GM20431 (cell line): ENCODE measurements at regions not wholly inside any gene's neighbourhood (a gene's known extent, or its start where the extent isn't known, plus 50 kb on each side); places are given as distances from the start of the nearest gene placed in this dataset.
"Not testable (repeated sequence)": the region's sequence is repeated elsewhere in the genome, so short reads cannot be mapped to it uniquely, and the experiment has no call there.

ENCODE experiments used
- in situ Hi-C: fragments of 300-500 bp; cut with MseI, MboI; formaldehyde crosslinking; loops from one replicate; pipeline ENCODE4 v1.15.0; 2020; ENCODE audit warnings: low sequenced_read_pairs; ENCODE audit not compliant: unreplicated experiment

GRCh38 chr2:111382507-111382906 is 261.8 kb downstream of the BCL2L11 start:
- in situ Hi-C loops = not testable (repeated sequence)

- in situ Hi-C loops = not testable (repeated sequence)
Measured at GRCh38 chr2:111383311-111383710, 262.6 kb downstream of the BCL2L11 start.

GRCh38 chr2:111385226-111385957 is 264.7 kb downstream of the BCL2L11 start:
- in situ Hi-C loops = not testable (repeated sequence)

GRCh38 chr2:111390605-111391004 is 269.9 kb downstream of the BCL2L11 start:
- in situ Hi-C loops = not testable (repeated sequence)

GRCh38 chr2:111395350-111396128 is 274.8 kb downstream of the BCL2L11 start:
- in situ Hi-C loops = not testable (repeated sequence)

- in situ Hi-C loops = not testable (repeated sequence)
Measured at GRCh38 chr2:111400598-111401253, 280.0 kb downstream of the BCL2L11 start.

GRCh38 chr2:111401270-111402140 is 280.8 kb downstream of the BCL2L11 start:
- in situ Hi-C loops = not testable (repeated sequence)

GRCh38 chr2:111402450-111402849 is 281.7 kb downstream of the BCL2L11 start:
- in situ Hi-C loops = not testable (repeated sequence)

- in situ Hi-C loops = not testable (repeated sequence)
Measured at GRCh38 chr2:111403287-111403686, 282.6 kb downstream of the BCL2L11 start.

- in situ Hi-C loops = not testable (repeated sequence)
Measured at GRCh38 chr2:111406616-111407015, 285.9 kb downstream of the BCL2L11 start.

- in situ Hi-C loops = not testable (repeated sequence)
Measured at GRCh38 chr2:111407632-111408194, 287.0 kb downstream of the BCL2L11 start.

GRCh38 chr2:111410868-111411406 is 290.2 kb downstream of the BCL2L11 start:
- in situ Hi-C loops = not testable (repeated sequence)

- in situ Hi-C loops = not testable (repeated sequence)
Measured at GRCh38 chr2:111411867-111412681, 291.4 kb downstream of the BCL2L11 start.

GRCh38 chr2:111412841-111413650 is 292.3 kb downstream of the BCL2L11 start:
- in situ Hi-C loops = not testable (repeated sequence)

GRCh38 chr2:111413950-111414349 is 293.2 kb downstream of the BCL2L11 start:
- in situ Hi-C loops = not testable (repeated sequence)

- in situ Hi-C loops = not testable (repeated sequence)
Measured at GRCh38 chr2:111415765-111416743, 295.3 kb downstream of the BCL2L11 start.
